ENCODE measurements at regions not wholly inside any gene's neighbourhood (a gene's known extent, or its start where the extent isn't known, plus 50 kb on each side); places are given as distances from the start of the nearest gene placed in this dataset.
"Not testable (repeated sequence)": the region's sequence is repeated elsewhere in the genome, so short reads cannot be mapped to it uniquely, and the experiment has no call there.

DNA sequence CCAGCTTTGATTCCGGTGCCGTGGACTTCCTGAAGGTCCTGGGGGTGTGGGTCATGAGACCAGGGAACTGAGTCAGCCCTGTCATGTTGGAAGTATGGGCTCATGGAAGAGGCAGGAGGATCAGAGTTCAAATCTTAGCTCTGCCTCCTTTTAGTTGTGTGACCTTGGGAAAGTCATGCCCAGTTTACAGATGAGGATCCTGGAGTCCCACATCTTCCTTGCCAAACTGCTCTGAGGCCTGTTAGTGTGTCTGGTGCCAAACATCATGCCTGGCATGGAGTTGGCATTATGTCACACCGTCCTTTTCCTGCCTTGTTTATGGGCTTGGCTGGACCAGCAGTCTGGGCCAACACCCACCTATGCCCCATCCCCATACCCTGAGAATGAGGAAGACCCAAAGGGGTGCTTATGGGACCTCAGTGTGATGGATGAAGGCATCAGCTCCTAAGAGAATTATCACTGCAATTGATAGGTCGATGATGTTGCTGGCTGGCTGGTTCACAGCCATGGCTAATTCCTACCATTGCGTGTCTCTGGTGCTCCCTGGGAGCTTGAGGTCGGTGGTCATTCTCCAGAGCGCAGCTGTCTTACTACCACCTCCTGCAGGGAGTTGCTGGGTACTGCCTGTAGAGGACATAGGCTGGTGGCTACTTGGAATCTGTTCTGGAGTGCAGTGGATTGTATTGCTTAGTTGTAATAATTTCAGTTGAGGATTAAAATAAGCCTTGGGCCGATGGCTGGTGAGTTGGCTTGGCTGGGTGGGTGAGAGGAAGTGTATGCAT lies 140.5 kb upstream of the PITX1 start:
- no peak for DNase-seq

- DNase-seq: no peak
Observed at GRCh38 chr5:135173662-135174290, 139.7 kb upstream of the PITX1 start.

- DNase-seq: no peak
Observed at GRCh38 chr5:135172718-135173117, 138.7 kb upstream of the PITX1 start.

- no peak for DNase-seq
Observed at GRCh38 chr5:135171336-135171735, 137.3 kb upstream of the PITX1 start.

DNA sequence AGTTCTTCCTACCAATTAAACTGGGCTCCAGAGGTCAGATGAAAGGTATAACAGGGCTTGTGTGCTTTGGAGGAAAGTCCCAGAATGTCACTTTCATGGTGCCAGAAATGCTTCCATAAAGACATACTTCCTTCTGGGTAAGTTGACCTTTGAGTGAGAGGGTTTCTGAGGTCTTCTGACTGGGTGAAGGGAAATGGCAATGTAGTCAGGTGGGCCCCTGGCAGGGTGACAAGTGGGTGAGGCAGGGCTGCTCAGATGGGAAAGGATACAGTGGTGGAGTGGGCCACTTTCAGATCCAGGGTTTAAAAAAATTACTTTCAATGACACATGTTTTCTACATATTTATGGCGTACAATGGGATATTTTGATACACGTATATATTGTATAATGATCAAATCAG lies 136.5 kb upstream of the PITX1 start:
- no peak for DNase-seq

DNA sequence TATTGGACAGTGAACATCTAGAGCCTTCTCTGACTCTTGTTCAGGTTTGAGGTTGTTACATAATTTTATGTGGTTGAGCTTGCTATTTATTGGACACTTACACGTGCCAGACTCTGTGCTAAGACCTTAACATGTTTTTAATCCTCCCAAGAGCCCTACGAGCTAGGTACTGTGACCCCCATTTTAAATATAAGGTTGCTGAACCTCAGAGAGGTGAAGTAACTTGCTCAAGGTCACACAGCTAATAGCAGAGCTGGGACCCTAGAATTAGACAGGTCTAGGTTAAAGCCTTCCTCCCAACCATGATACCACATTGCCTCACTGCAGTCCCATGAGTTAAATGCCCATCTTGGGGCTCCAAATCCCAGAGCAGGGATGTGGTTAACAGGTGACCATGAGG lies 135.7 kb upstream of the PITX1 start:
- DNase-seq: no peak

DNA sequence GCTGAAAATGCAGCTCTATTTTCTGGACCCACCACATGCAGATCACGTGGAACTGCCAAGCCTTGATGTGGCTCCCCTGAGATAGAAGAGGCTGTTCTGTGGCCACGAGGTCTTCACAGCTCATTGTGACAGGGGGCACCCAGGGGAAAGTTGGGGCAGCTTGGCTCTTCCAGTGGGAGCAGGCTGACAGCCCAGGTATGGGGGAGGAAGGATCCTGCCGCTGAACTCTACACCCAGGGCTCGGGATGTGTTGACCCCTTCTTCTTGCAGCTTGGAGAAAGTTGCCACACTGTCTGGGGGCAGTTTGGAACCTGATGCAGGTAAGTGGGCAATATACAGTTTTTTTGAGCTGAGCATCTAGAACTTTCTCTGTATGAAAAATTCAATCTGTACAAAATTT lies 133.6 kb upstream of the PITX1 start:
- no peak for DNase-seq

GRCh38 chr5:135164873-135165614 lies 131.0 kb upstream of the PITX1 start:
- not testable (repeated sequence) for DNase-seq

DNA sequence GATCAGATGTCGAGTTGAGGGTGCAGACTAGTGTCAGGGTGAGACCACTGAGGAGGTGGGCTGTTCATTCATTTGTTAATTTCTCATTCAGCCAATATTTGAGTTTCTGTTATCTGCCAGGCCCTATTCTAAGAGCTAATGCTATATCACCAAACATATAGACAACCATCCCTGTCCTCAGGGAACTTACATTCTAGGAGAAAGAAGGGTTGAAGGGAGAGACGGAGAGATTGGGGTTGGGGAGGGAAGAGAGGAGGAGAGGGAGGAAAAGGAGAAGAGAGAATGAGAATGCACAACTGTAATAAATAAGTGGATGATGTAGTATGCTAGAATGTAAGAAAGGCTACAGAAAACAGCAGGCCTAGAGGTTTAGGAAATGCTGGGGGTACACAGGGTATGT lies 129.9 kb upstream of the PITX1 start:
- no peak for DNase-seq

DNA sequence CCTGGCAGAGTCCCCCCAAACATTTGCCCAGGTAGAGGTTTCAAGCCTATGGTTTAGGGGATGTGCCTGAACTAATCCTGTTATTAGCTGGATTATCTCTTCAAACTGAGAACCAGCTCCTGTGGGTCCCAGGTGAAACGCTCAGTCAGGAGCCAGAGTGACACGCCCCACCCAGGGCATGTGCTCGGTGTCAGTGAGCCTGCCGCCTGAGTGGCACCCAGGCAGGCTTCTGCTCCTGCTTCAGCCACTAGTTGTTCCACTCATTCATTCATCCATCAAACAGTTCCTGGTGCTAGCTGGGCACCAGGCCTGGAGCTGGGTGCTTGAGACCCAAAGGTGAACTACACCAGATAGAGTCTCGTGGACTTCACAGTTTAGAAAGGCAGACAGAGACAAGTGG lies 129.4 kb upstream of the PITX1 start:
- DNase-seq: no peak

DNA sequence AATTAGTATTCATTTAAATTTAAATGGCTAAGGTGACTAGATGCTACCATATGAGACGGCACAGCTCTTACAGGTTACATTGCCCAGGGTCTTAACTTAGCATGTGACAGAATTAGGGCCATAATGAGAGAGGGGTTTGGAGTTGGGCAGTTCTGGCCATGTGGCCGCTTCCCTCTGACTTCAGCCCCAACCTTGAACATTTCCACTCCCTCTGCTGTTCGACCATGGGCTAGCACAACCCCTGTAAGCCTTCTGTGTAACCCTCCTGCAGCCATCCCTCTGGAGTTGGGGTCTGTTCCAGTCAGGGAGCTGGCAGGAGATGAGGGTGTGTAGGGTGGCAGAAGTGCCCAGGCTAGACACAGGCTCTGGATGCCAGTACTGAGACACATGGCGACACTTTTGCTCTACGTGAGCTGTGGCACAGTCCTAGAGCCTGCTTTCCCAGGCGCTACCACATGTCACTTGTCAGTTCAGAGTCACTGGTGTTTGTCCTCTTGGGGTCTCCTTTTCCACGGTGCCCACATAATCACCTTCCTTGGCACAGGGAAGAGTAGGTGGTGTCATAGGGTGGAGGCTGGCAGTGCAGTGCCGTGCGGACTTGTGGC lies 128.7 kb upstream of the PITX1 start:
- DNase-seq: no peak

- no peak for DNase-seq
Observed at GRCh38 chr5:135161221-135161620, 127.2 kb upstream of the PITX1 start.

- no peak for DNase-seq
Observed at GRCh38 chr5:135160036-135160675, 126.1 kb upstream of the PITX1 start.

DNA sequence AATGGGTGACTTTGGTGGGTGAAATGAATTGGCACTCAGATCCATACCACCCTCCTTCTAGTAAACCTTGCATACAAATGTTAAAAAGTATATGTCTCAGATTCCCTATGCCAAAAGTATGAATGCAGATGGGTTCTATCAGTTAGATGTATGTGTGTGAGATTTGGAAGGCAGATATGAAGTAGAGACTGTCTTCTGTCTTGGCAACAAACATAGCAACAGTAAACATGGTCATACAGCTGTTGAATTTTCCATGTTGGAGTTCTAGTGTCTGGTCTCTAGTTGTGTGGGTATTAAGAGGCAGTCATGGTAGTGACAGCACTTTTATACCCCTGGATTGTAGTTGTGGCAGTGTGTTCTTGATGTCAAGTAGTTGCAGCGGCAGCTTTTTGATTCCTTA lies 125.6 kb upstream of the PITX1 start:
- no peak for DNase-seq

DNA sequence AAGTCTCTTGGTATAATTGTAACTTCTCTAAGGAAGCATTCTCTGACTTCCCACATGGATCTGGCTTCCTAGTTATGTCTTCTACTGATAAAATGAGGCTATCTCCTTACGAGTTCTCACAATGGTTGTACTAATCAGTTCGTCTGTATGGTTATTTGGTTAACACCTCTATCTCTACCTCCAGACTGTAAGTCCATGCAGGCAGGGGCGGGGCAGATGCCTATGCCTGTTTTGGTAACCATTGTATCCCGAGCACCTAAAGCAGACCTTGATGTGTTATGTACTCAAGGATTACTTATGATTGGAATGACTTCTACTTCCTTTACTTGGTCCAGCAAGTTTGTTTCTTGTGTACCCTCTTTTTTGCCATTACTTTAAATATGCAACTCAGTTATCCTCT lies 125.0 kb upstream of the PITX1 start:
- DNase-seq: no peak

- DNase-seq: no peak
Observed at GRCh38 chr5:135158314-135158697, 124.3 kb upstream of the PITX1 start.

- no peak for DNase-seq
Observed at GRCh38 chr5:135157421-135158313, 123.6 kb upstream of the PITX1 start.

GRCh38 chr5:135156715-135157404 lies 122.8 kb upstream of the PITX1 start:
- DNase-seq: no peak

GRCh38 chr5:135156337-135156714 lies 122.3 kb upstream of the PITX1 start:
- DNase-seq: no peak

DNA sequence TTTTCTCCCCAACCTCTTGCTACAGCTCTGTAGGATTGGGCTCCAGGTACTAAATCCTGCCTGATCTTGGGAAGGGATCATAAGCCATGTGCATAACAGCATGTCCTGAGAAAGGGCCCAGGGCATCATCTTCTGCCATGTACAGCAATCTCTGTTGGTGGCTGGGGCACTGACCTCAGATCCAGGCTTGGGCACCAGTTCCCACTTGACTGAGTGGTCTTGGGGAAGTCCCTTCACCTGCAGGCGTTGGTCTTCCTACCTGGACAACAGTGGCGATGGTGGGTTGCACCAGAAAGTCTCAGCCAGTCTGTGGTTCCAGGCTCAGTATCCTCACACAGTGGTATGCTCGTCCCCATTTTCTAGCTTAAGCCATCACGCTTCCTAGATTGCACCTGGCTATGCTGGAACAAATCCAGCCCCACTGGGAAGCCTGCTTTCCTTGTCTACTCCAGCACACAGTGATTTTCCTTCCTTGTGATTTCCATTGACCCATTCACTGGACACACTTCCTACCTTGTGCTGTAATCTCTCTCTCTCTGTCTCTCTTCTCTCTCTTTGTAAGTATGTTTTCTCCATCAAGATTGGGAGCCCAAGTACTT lies 121.7 kb upstream of the PITX1 start:
- no peak for DNase-seq

GRCh38 chr5:135154961-135155360 lies 120.9 kb upstream of the PITX1 start:
- no peak for DNase-seq

Data from stimulated activated CD4-positive, alpha-beta T cell treated with anti-CD3 and anti-CD28 coated beads, Interleukin-12 subunit alpha, Interleukin-12 subunit beta, amount 100 ng/mL, for 4 hours (primary cell).